ENCODE measurements at regions not wholly inside any gene's neighbourhood (a gene's known extent, or its start where the extent isn't known, plus 50 kb on each side); places are given as distances from the start of the nearest gene placed in this dataset.

DNA sequence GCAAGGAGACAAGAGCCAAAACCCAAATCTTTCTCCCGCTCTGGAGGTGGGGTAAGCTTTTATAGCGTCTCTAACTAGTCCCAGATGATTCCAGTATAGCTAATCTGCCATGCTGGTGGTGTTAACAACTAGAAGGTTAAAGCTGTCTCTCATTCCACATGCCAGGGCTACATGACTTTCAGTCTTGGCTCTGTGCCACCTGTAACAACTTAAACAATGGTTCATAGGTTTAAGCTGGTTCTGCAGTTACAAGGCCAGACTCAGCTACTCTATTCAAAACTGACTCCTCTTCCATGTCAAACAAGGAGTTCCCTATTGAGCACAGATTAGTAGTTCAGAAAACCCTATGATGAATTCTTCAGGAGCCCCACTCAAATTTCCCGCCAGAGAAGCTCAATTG, 128.9 kb downstream of the ELOVL4 start:
- TF ChIP-seq EZH2 (IDR thresholded peaks at IDR 0.05; ENCODE audit: insufficient read depth, poor library complexity, severe bottlenecking) (no peak), EZH2phosphoT487 (IDR thresholded peaks at IDR 0.05; ENCODE audit: insufficient read depth, low read depth) (no peak)
